GM23248 (cell line): ENCODE measurements at regions not wholly inside any gene's neighbourhood (a gene's known extent, or its start where the extent isn't known, plus 50 kb on each side); places are given as distances from the start of the nearest gene placed in this dataset.

Source experiments
- EZH2 ChIP-seq: fragments of 200-600 bp; sonication (generic); IDR thresholded peaks from 2 replicates; pipeline ENCODE4 v1.6.1; 2018; ENCODE audit warnings: antibody characterized with exemption, mild to moderate bottlenecking; ENCODE audit not compliant: insufficient read depth, poor library complexity, severe bottlenecking
- EZH2phosphoT487 ChIP-seq: fragments of 200-600 bp; sonication (generic); IDR thresholded peaks from 2 replicates; pipeline ENCODE4 v1.6.1; 2018; ENCODE audit warnings: antibody characterized with exemption, moderate library complexity, mild to moderate bottlenecking, low read depth; ENCODE audit not compliant: insufficient read depth

GRCh38 chr14:104371031-104371430 lies 208.5 kb upstream of the C14orf180 start:
- no peak for TF ChIP-seq EZH2phosphoT487
- TF ChIP-seq EZH2 = no peak
